ENCODE measurements at regions not wholly inside any gene's neighbourhood (a gene's known extent, or its start where the extent isn't known, plus 50 kb on each side); places are given as distances from the start of the nearest gene placed in this dataset.

- TF ChIP-seq POLR2A (IDR thresholded peaks at IDR 0.05) (no peak), POLR2AphosphoS5 (IDR thresholded peaks at IDR 0.05) (no peak), CTCF (IDR thresholded peaks at IDR 0.05) (no peak)
These were observed 165.1 kb upstream of the PPARGC1A start for GRCh38 chr4:24054910-24055309.
